ENCODE measurements at regions not wholly inside any gene's neighbourhood (a gene's known extent, or its start where the extent isn't known, plus 50 kb on each side); places are given as distances from the start of the nearest gene placed in this dataset.

GRCh38 chr7:84879570-84880325, 307.1 kb downstream of the SEMA3D start:
- TF ChIP-seq POLR2A (IDR thresholded peaks at IDR 0.05) (no peak), CTCF (IDR thresholded peaks at IDR 0.05) (no peak)
- Histone ChIP-seq H3K27ac (no peak overlapping the region), H3K9me3 (peaks cover 0 to 6% (median 0%) of the 10 kb centered on the region in 12 donors), H3K4me1 (no peaks in the 10 kb centered on the region), H3K36me3 (no peaks in the 10 kb centered on the region), H3K27me3 (no peaks in the 10 kb centered on the region), H3K4me3 (no peak overlapping the region)
- no peak for ATAC-seq
- WGBS, 4 donors, result 76 to 82% (median 80%) methylated on average over 3 of the region's 3 CpGs
- DNase-seq, result no peak
- intact Hi-C loops (cut with DNase I), result no loop called here

GRCh38 chr7:84877943-84878570, 308.8 kb downstream of the SEMA3D start:
- no peaks in the 10 kb centered on the region for H3K4me1 ChIP-seq
- no peak for TF ChIP-seq CTCF (IDR thresholded peaks at IDR 0.05)
- no peaks in the 10 kb centered on the region for H3K36me3 ChIP-seq
- H3K4me3 ChIP-seq, result no peak overlapping the region
- H3K9me3 ChIP-seq, result peaks cover 0 to 5% (median 0%) of the 10 kb centered on the region in 12 donors
- no peaks in the 10 kb centered on the region for H3K27me3 ChIP-seq
- H3K27ac ChIP-seq, result no peak overlapping the region
- no peak for ATAC-seq
- DNase-seq, result no peak
- 94 to 96% (median 95%) methylated on average over 1 of the region's 1 CpG for WGBS, 4 donors
- intact Hi-C loops (cut with DNase I), result no loop called here

- Histone ChIP-seq H3K27ac (no peak overlapping the region), H3K4me3 (no peak overlapping the region), H3K9me3 (peaks cover 0 to 5% (median 0%) of the 10 kb centered on the region in 12 donors), H3K4me1 (no peaks in the 10 kb centered on the region), H3K36me3 (no peaks in the 10 kb centered on the region), H3K27me3 (no peaks in the 10 kb centered on the region)
- DNase-seq, result no peak
- intact Hi-C loops (cut with DNase I), result no loop called here
- WGBS, 4 donors, result 91 to 96% (median 96%) methylated on average over 16 of the region's 16 CpGs
- TF ChIP-seq POLR2A (IDR thresholded peaks at IDR 0.05), result no peak
- TF ChIP-seq CTCF (IDR thresholded peaks at IDR 0.05), result no peak
- no peak for ATAC-seq
These were observed 310.6 kb downstream of the SEMA3D start for GRCh38 chr7:84876061-84876821.

GRCh38 chr7:84865560-84865959, 321.3 kb downstream of the SEMA3D start:
- ATAC-seq (no peak), DNase-seq (no peak)
- Histone ChIP-seq H3K9me3 (no peaks in the 10 kb centered on the region), H3K27ac (no peak overlapping the region), H3K36me3 (no peaks in the 10 kb centered on the region), H3K4me3 (no peak overlapping the region), H3K4me1 (no peaks in the 10 kb centered on the region), H3K27me3 (no peaks in the 10 kb centered on the region)
- WGBS, 4 donors, result 73 to 100% (median 96%) methylated on average over 1 of the region's 1 CpG
- intact Hi-C loops (cut with DNase I), result no loop called here
- TF ChIP-seq CTCF (IDR thresholded peaks at IDR 0.05), result no peak
- no peak for TF ChIP-seq POLR2A (IDR thresholded peaks at IDR 0.05)
